Lower lobe of right lung (tissue), 2 donors: ENCODE measurements at regions not wholly inside any gene's neighbourhood (a gene's known extent, or its start where the extent isn't known, plus 50 kb on each side); places are given as distances from the start of the nearest gene placed in this dataset.

Source experiments
- ATAC-seq, 2 donors: fragments of 200-7000 bp; cut with Tn5 transposase; one replicate each; pipeline ENCODE4 v1.9.1; 2020 to 2022; ENCODE audit warnings: mild to moderate bottlenecking in 2 of 2, moderate library complexity in 2 of 2
- DNase-seq: peaks from one replicate; pipeline ENCODE4 v3.0.0-alpha.2; 2020
- H3K27ac ChIP-seq: fragments of 200-600 bp; one replicate; pipeline ENCODE4 v1.8.0; 2022
- H3K27me3 ChIP-seq: fragments of 200-600 bp; one replicate; pipeline ENCODE4 v1.8.0; 2022; ENCODE audit warnings: low read depth
- H3K36me3 ChIP-seq: fragments of 200-600 bp; one replicate; pipeline ENCODE4 v1.8.0; 2022; ENCODE audit warnings: mild to moderate bottlenecking
- H3K4me1 ChIP-seq: fragments of 200-600 bp; one replicate; pipeline ENCODE4 v1.8.0; 2022
- H3K4me3 ChIP-seq: fragments of 200-600 bp; one replicate; pipeline ENCODE4 v1.8.0; 2022; ENCODE audit warnings: mild to moderate bottlenecking
- H3K9me3 ChIP-seq: fragments of 200-600 bp; one replicate; pipeline ENCODE4 v1.8.0; 2022
- CTCF ChIP-seq: fragments of 200-600 bp; IDR thresholded peaks from one replicate; pipeline ENCODE4 v1.8.0; 2022; ENCODE audit warnings: antibody characterized with exemption, mild to moderate bottlenecking
- intact Hi-C: fragments of 100-400 bp; cut with DNase I; formaldehyde crosslinking; loops from one replicate; pipeline ENCODE4 v1.11.0; 2022
- donor health status: DM: no; HTN: yes; CAD: no; lungs with severe emphysema.

GRCh38 chrX:46317163-46317562 lies 228.1 kb downstream of the ZNF674 start:
- TF ChIP-seq CTCF, result no peak
- intact Hi-C loops, result no loop called here
- Histone ChIP-seq H3K27me3 (no peaks in the 10 kb centered on the region), H3K4me3 (no peak overlapping the region), H3K27ac (no peak overlapping the region), H3K9me3 (no peaks in the 10 kb centered on the region), H3K36me3 (no peaks in the 10 kb centered on the region), H3K4me1 (no peaks in the 10 kb centered on the region)
- no peak for DNase-seq
- ATAC-seq, result no peak

GRCh38 chrX:46311581-46312120 lies 233.6 kb downstream of the ZNF674 start:
- ATAC-seq (no peak), DNase-seq (no peak)
- Histone ChIP-seq H3K9me3 (no peaks in the 10 kb centered on the region), H3K4me3 (no peak overlapping the region), H3K27me3 (no peaks in the 10 kb centered on the region), H3K4me1 (no peaks in the 10 kb centered on the region), H3K27ac (no peak overlapping the region), H3K36me3 (no peaks in the 10 kb centered on the region)
- TF ChIP-seq CTCF, result no peak
- intact Hi-C loops, result no loop called here

GRCh38 chrX:46310815-46311497 lies 234.3 kb downstream of the ZNF674 start:
- Histone ChIP-seq H3K4me3 (no peak overlapping the region), H3K27ac (no peak overlapping the region), H3K9me3 (no peaks in the 10 kb centered on the region), H3K4me1 (no peaks in the 10 kb centered on the region), H3K27me3 (no peaks in the 10 kb centered on the region), H3K36me3 (no peaks in the 10 kb centered on the region)
- DNase-seq, result no peak
- ATAC-seq, result no peak
- intact Hi-C loops, result no loop called here
- TF ChIP-seq CTCF, result no peak

GRCh38 chrX:46308110-46308509 lies 237.1 kb downstream of the ZNF674 start:
- H3K9me3 ChIP-seq, result no peaks in the 10 kb centered on the region
- intact Hi-C loops, result no loop called here
- H3K27ac ChIP-seq, result no peak overlapping the region
- no peak overlapping the region for H3K4me3 ChIP-seq
- no peaks in the 10 kb centered on the region for H3K36me3 ChIP-seq
- no peaks in the 10 kb centered on the region for H3K27me3 ChIP-seq
- no peak for DNase-seq
- TF ChIP-seq CTCF, result no peak
- H3K4me1 ChIP-seq, result no peaks in the 10 kb centered on the region
- no peak for ATAC-seq

- ATAC-seq (no peak), DNase-seq (no peak)
- Histone ChIP-seq H3K4me1 (no peaks in the 10 kb centered on the region), H3K36me3 (no peaks in the 10 kb centered on the region), H3K9me3 (no peaks in the 10 kb centered on the region), H3K27ac (no peak overlapping the region), H3K27me3 (no peaks in the 10 kb centered on the region), H3K4me3 (no peak overlapping the region)
- intact Hi-C loops, result no loop called here
- TF ChIP-seq CTCF, result no peak
These were observed 239.1 kb downstream of the ZNF674 start for GRCh38 chrX:46306103-46306502.
